ENCODE measurements at regions not wholly inside any gene's neighbourhood (a gene's known extent, or its start where the extent isn't known, plus 50 kb on each side); places are given as distances from the start of the nearest gene placed in this dataset.

- ATAC-seq (no peak), DNase-seq (no peak)
- Histone ChIP-seq H3K4me3 (ENCODE audit: low read length) (no peak overlapping the region), H3K4me1 (ENCODE audit: control insufficient read depth, insufficient read depth, low read length) (no peaks in the 10 kb centered on the region), H3K9me3 (ENCODE audit: control insufficient read depth, low read length) (no peaks in the 10 kb centered on the region), H3K27ac (ENCODE audit: low read length) (no peak overlapping the region), H3K27me3 (ENCODE audit: control insufficient read depth, insufficient read depth) (no peaks in the 10 kb centered on the region)
- WGBS, result 49% methylated on average over 3 of the region's 3 CpGs
- intact Hi-C loops (cut with DNase I), result no loop called here
Measured at GRCh38 chr2:125516496-125517109, 1139.4 kb upstream of the GYPC start.

- no peaks in the 10 kb centered on the region for H3K27me3 ChIP-seq (ENCODE audit: control insufficient read depth, insufficient read depth)
- no peak overlapping the region for H3K27ac ChIP-seq (ENCODE audit: low read length)
- H3K4me1 ChIP-seq (ENCODE audit: control insufficient read depth, insufficient read depth, low read length), result no peaks in the 10 kb centered on the region
- intact Hi-C loops (cut with DNase I), result no loop called here
- H3K9me3 ChIP-seq (ENCODE audit: control insufficient read depth, low read length), result no peaks in the 10 kb centered on the region
- DNase-seq (no peak), ATAC-seq (no peak)
- no peak overlapping the region for H3K4me3 ChIP-seq (ENCODE audit: low read length)
- 42% methylated on average over 5 of the region's 5 CpGs for WGBS
Measured at GRCh38 chr2:125526093-125526492, 1129.9 kb upstream of the GYPC start.

GRCh38 chr2:125535089-125535488 is 1120.9 kb upstream of the GYPC start:
- intact Hi-C loops (cut with DNase I), result no loop called here
- no peak for DNase-seq

GRCh38 chr2:125543968-125544514 is 1111.9 kb upstream of the GYPC start:
- no peak for ATAC-seq
- Histone ChIP-seq H3K4me3 (ENCODE audit: low read length) (no peak overlapping the region), H3K27me3 (ENCODE audit: control insufficient read depth, insufficient read depth) (no peaks in the 10 kb centered on the region), H3K27ac (ENCODE audit: low read length) (no peak overlapping the region), H3K9me3 (ENCODE audit: control insufficient read depth, low read length) (no peaks in the 10 kb centered on the region), H3K4me1 (ENCODE audit: control insufficient read depth, insufficient read depth, low read length) (no peaks in the 10 kb centered on the region)
- intact Hi-C loops (cut with DNase I), result no loop called here
- no peak for DNase-seq
- WGBS, result 67% methylated on average over 1 of the region's 1 CpG

More at GRCh38 chr2:125535089-125535488, 1120.9 kb upstream of the GYPC start:
- Histone ChIP-seq H3K4me1 (ENCODE audit: control insufficient read depth, insufficient read depth, low read length) (no peaks in the 10 kb centered on the region), H3K4me3 (ENCODE audit: low read length) (no peak overlapping the region), H3K27ac (ENCODE audit: low read length) (no peak overlapping the region), H3K9me3 (ENCODE audit: control insufficient read depth, low read length) (no peaks in the 10 kb centered on the region), H3K27me3 (ENCODE audit: control insufficient read depth, insufficient read depth) (no peaks in the 10 kb centered on the region)
- WGBS, result 53% methylated on average over 1 of the region's 1 CpG
- ATAC-seq, result no peak

GRCh38 chr2:125553768-125554167 is 1102.2 kb upstream of the GYPC start:
- intact Hi-C loops (cut with DNase I), result no loop called here
- 89% methylated on average over 1 of the region's 1 CpG for WGBS
- no peaks in the 10 kb centered on the region for H3K9me3 ChIP-seq (ENCODE audit: control insufficient read depth, low read length)

GRCh38 chr2:125554956-125555355 is 1101.0 kb upstream of the GYPC start:
- DNase-seq, result no peak
- 50% methylated on average over 2 of the region's 2 CpGs for WGBS
- intact Hi-C loops (cut with DNase I), result no loop called here
- ATAC-seq, result no peak
- H3K27ac ChIP-seq (ENCODE audit: low read length), result no peak overlapping the region
- no peaks in the 10 kb centered on the region for H3K9me3 ChIP-seq (ENCODE audit: control insufficient read depth, low read length)
- no peaks in the 10 kb centered on the region for H3K27me3 ChIP-seq (ENCODE audit: control insufficient read depth, insufficient read depth)
- H3K4me3 ChIP-seq (ENCODE audit: low read length), result no peak overlapping the region
- no peaks in the 10 kb centered on the region for H3K4me1 ChIP-seq (ENCODE audit: control insufficient read depth, insufficient read depth, low read length)

More at GRCh38 chr2:125553768-125554167, 1102.2 kb upstream of the GYPC start:
- H3K27me3 ChIP-seq (ENCODE audit: control insufficient read depth, insufficient read depth), result no peaks in the 10 kb centered on the region
- no peak for DNase-seq
- H3K4me3 ChIP-seq (ENCODE audit: low read length), result no peak overlapping the region
- no peak overlapping the region for H3K27ac ChIP-seq (ENCODE audit: low read length)
- ATAC-seq, result no peak
- no peaks in the 10 kb centered on the region for H3K4me1 ChIP-seq (ENCODE audit: control insufficient read depth, insufficient read depth, low read length)

GRCh38 chr2:125559186-125559585 is 1096.8 kb upstream of the GYPC start:
- no peaks in the 10 kb centered on the region for H3K27me3 ChIP-seq (ENCODE audit: control insufficient read depth, insufficient read depth)
- H3K9me3 ChIP-seq (ENCODE audit: control insufficient read depth, low read length), result no peaks in the 10 kb centered on the region
- DNase-seq, result no peak
- no peaks in the 10 kb centered on the region for H3K4me1 ChIP-seq (ENCODE audit: control insufficient read depth, insufficient read depth, low read length)
- H3K27ac ChIP-seq (ENCODE audit: low read length), result no peak overlapping the region
- intact Hi-C loops (cut with DNase I), result no loop called here
- WGBS, result 71% methylated on average over 3 of the region's 3 CpGs
- no peak for ATAC-seq
- no peak overlapping the region for H3K4me3 ChIP-seq (ENCODE audit: low read length)

GRCh38 chr2:125560855-125561254 is 1095.1 kb upstream of the GYPC start:
- Histone ChIP-seq H3K27me3 (ENCODE audit: control insufficient read depth, insufficient read depth) (no peaks in the 10 kb centered on the region), H3K27ac (ENCODE audit: low read length) (no peak overlapping the region), H3K4me3 (ENCODE audit: low read length) (no peak overlapping the region), H3K9me3 (ENCODE audit: control insufficient read depth, low read length) (no peaks in the 10 kb centered on the region), H3K4me1 (ENCODE audit: control insufficient read depth, insufficient read depth, low read length) (no peaks in the 10 kb centered on the region)
- WGBS, result 70% methylated on average over 1 of the region's 1 CpG
- intact Hi-C loops (cut with DNase I), result no loop called here
- DNase-seq (no peak), ATAC-seq (no peak)

GRCh38 chr2:125561302-125561701 is 1094.7 kb upstream of the GYPC start:
- WGBS, result 57% methylated on average over 3 of the region's 3 CpGs

GRCh38 chr2:125562924-125563323 is 1093.0 kb upstream of the GYPC start:
- H3K27me3 ChIP-seq (ENCODE audit: control insufficient read depth, insufficient read depth), result no peaks in the 10 kb centered on the region
- no peak for DNase-seq
- no peaks in the 10 kb centered on the region for H3K4me1 ChIP-seq (ENCODE audit: control insufficient read depth, insufficient read depth, low read length)
- no peak for ATAC-seq
- no peaks in the 10 kb centered on the region for H3K9me3 ChIP-seq (ENCODE audit: control insufficient read depth, low read length)
- H3K4me3 ChIP-seq (ENCODE audit: low read length), result no peak overlapping the region
- no peak overlapping the region for H3K27ac ChIP-seq (ENCODE audit: low read length)
- intact Hi-C loops (cut with DNase I), result no loop called here

More at GRCh38 chr2:125561302-125561701, 1094.7 kb upstream of the GYPC start:
- ATAC-seq (no peak), DNase-seq (no peak)
- no peaks in the 10 kb centered on the region for H3K4me1 ChIP-seq (ENCODE audit: control insufficient read depth, insufficient read depth, low read length)
- H3K27ac ChIP-seq (ENCODE audit: low read length), result no peak overlapping the region
- H3K9me3 ChIP-seq (ENCODE audit: control insufficient read depth, low read length), result no peaks in the 10 kb centered on the region
- no peak overlapping the region for H3K4me3 ChIP-seq (ENCODE audit: low read length)
- intact Hi-C loops (cut with DNase I), result no loop called here
- no peaks in the 10 kb centered on the region for H3K27me3 ChIP-seq (ENCODE audit: control insufficient read depth, insufficient read depth)

- H3K27ac ChIP-seq (ENCODE audit: low read length), result no peak overlapping the region
- H3K4me3 ChIP-seq (ENCODE audit: low read length), result no peak overlapping the region
- intact Hi-C loops (cut with DNase I), result no loop called here
- H3K4me1 ChIP-seq (ENCODE audit: control insufficient read depth, insufficient read depth, low read length), result no peaks in the 10 kb centered on the region
- no peak for DNase-seq
- ATAC-seq, result no peak
- WGBS, result 43% methylated on average over 4 of the region's 4 CpGs
- no peaks in the 10 kb centered on the region for H3K27me3 ChIP-seq (ENCODE audit: control insufficient read depth, insufficient read depth)
- no peaks in the 10 kb centered on the region for H3K9me3 ChIP-seq (ENCODE audit: control insufficient read depth, low read length)
Measured at GRCh38 chr2:125564471-125564870, 1091.5 kb upstream of the GYPC start.

GRCh38 chr2:125566422-125566821 is 1089.5 kb upstream of the GYPC start:
- Histone ChIP-seq H3K27ac (ENCODE audit: low read length) (no peak overlapping the region), H3K4me3 (ENCODE audit: low read length) (no peak overlapping the region), H3K9me3 (ENCODE audit: control insufficient read depth, low read length) (no peaks in the 10 kb centered on the region), H3K27me3 (ENCODE audit: control insufficient read depth, insufficient read depth) (no peaks in the 10 kb centered on the region), H3K4me1 (ENCODE audit: control insufficient read depth, insufficient read depth, low read length) (no peaks in the 10 kb centered on the region)
- intact Hi-C loops (cut with DNase I), result no loop called here
- no peak for ATAC-seq
- no peak for DNase-seq
- WGBS, result 64% methylated on average over 3 of the region's 3 CpGs
